ENCODE measurements at regions not wholly inside any gene's neighbourhood (a gene's known extent, or its start where the extent isn't known, plus 50 kb on each side); places are given as distances from the start of the nearest gene placed in this dataset.

- Histone ChIP-seq H3K27ac (ENCODE audit: low read depth, low read length) (no peak overlapping the region), H3K36me3 (ENCODE audit: low read length) (0 out of 2 replicates have a peak, but pooled peaks cover 4% of the 10 kb centered on the region), H3K9me3 (ENCODE audit: insufficient read depth, low read length) (peaks cover 7% of the 10 kb centered on the region; the same call in 1 of the 2 replicates), H3K9ac (ENCODE audit: low read length) (no peak overlapping the region), H3K4me3 (ENCODE audit: insufficient read depth, low read length, poor library complexity, severe bottlenecking) (no peak overlapping the region), H3K9me2 (replicated peaks; ENCODE audit: insufficient read depth, low read length) (0 out of 2 replicates have a peak, but pooled peaks cover 3% of the 10 kb centered on the region), H3K4me2 (ENCODE audit: low read depth, low read length, poor library complexity, severe bottlenecking) (no peak overlapping the region), H3F3A (ENCODE audit: insufficient read depth) (peaks cover 3% of the 10 kb centered on the region; the same call in 1 of the 2 replicates), H2AFZ (ENCODE audit: low read depth, low read length, severe bottlenecking) (no peak overlapping the region), H3K27me3 (ENCODE audit: low read length) (no peaks in the 10 kb centered on the region), H3K79me2 (ENCODE audit: insufficient read depth, low read length) (no peaks in the 10 kb centered on the region), H4K20me1 (ENCODE audit: low read depth, low read length) (no peaks in the 10 kb centered on the region)
- no peak for TF ChIP-seq EZH2phosphoT487 (conservative IDR thresholded peaks at IDR 0.05; ENCODE audit: low read length)
These were observed 815.4 kb downstream of the DACH1 start for GRCh38 chr13:71051573-71051972.

DNA sequence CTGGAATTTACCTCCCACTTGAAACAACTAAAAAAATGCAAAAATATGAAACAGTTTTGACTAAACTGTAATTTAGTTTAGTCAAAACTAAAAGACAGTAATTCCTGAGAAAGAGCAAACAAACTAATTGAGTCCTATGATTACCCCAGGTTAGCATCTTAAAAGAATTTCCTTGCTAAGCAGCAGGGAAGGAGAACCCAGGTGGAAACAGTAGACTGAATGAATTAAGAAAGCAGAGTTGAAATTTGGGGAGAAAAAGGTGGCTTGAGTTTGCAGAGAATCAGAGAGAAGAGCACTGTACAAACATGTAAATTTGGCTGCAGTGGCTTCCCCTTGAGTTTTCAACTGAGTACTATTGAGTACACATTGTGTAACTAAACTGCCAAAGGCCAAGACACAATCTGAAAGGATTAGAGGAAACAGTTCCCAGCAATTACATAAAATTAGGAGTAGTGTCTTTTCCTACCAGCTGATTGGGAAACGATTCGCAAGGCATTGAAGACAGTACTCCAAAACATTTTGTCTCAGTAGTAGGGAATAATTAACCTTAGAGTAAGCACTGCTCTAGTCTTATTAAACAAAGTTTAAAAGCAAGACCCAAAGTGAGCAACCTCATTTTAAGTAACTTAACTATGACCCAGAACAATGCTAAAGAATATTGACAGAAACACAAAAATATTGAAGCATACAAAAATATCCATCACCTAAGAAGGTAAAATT is 820.5 kb downstream of the DACH1 start:
- no peaks in the 10 kb centered on the region for H3K36me3 ChIP-seq (ENCODE audit: low read length)
- H2AFZ ChIP-seq (ENCODE audit: low read depth, low read length, severe bottlenecking): no peak overlapping the region
- H3K4me3 ChIP-seq (ENCODE audit: insufficient read depth, low read length, poor library complexity, severe bottlenecking): no peak overlapping the region
- H3K9me3 ChIP-seq (ENCODE audit: insufficient read depth, low read length): no peaks in the 10 kb centered on the region
- H3K9ac ChIP-seq (ENCODE audit: low read length): no peak overlapping the region
- no peaks in the 10 kb centered on the region for H3K79me2 ChIP-seq (ENCODE audit: insufficient read depth, low read length)
- no peaks in the 10 kb centered on the region for H4K20me1 ChIP-seq (ENCODE audit: low read depth, low read length)
- no peaks in the 10 kb centered on the region for H3F3A ChIP-seq (ENCODE audit: insufficient read depth)
- no peak overlapping the region for H3K4me2 ChIP-seq (ENCODE audit: low read depth, low read length, poor library complexity, severe bottlenecking)
- TF ChIP-seq, protein P1, sequence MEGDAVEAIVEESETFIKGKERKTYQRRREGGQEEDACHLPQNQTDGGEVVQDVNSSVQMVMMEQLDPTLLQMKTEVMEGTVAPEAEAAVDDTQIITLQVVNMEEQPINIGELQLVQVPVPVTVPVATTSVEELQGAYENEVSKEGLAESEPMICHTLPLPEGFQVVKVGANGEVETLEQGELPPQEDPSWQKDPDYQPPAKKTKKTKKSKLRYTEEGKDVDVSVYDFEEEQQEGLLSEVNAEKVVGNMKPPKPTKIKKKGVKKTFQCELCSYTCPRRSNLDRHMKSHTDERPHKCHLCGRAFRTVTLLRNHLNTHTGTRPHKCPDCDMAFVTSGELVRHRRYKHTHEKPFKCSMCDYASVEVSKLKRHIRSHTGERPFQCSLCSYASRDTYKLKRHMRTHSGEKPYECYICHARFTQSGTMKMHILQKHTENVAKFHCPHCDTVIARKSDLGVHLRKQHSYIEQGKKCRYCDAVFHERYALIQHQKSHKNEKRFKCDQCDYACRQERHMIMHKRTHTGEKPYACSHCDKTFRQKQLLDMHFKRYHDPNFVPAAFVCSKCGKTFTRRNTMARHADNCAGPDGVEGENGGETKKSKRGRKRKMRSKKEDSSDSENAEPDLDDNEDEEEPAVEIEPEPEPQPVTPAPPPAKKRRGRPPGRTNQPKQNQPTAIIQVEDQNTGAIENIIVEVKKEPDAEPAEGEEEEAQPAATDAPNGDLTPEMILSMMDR (IDR thresholded peaks at IDR 0.05; ENCODE audit: insufficient read depth, low read length, poor library complexity, severe bottlenecking): no peak
- TF ChIP-seq EZH2phosphoT487 (conservative IDR thresholded peaks at IDR 0.05; ENCODE audit: low read length): no peak
- H3K9me2 ChIP-seq (replicated peaks; ENCODE audit: insufficient read depth, low read length): no peaks in the 10 kb centered on the region
- H3K27me3 ChIP-seq (ENCODE audit: low read length): no peaks in the 10 kb centered on the region
- H3K27ac ChIP-seq (ENCODE audit: low read depth, low read length): no peak overlapping the region

DNA sequence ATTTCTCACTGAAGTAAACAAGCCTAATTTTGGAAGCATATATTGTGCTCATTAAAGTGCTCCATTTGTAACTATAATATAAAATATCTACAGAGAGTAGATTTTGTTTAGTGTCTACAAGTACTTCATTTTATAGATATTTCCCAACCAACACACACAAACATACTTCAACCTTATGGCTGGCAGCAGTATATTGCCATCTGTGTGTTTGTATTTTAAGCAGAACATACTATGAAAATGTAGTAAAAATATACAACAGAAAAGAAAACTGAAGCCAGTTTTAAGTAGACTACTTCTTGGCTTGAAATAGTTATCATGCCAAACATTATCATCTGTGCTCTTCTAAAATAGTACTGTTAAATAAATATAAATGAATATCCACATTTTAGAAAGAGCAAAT is 821.9 kb downstream of the DACH1 start:
- TF ChIP-seq EZH2phosphoT487 (conservative IDR thresholded peaks at IDR 0.05; ENCODE audit: low read length): no peak
- TF ChIP-seq, protein P1 (IDR thresholded peaks at IDR 0.05; ENCODE audit: insufficient read depth, low read length, poor library complexity, severe bottlenecking): no peak
- Histone ChIP-seq H3K9me3 (ENCODE audit: insufficient read depth, low read length) (no peaks in the 10 kb centered on the region), H2AFZ (ENCODE audit: low read depth, low read length, severe bottlenecking) (no peak overlapping the region), H3K79me2 (ENCODE audit: insufficient read depth, low read length) (no peaks in the 10 kb centered on the region), H3F3A (ENCODE audit: insufficient read depth) (no peaks in the 10 kb centered on the region), H3K27me3 (ENCODE audit: low read length) (no peaks in the 10 kb centered on the region), H3K36me3 (ENCODE audit: low read length) (no peaks in the 10 kb centered on the region), H4K20me1 (ENCODE audit: low read depth, low read length) (no peaks in the 10 kb centered on the region), H3K9ac (ENCODE audit: low read length) (no peak overlapping the region), H3K27ac (ENCODE audit: low read depth, low read length) (no peak overlapping the region), H3K4me3 (ENCODE audit: insufficient read depth, low read length, poor library complexity, severe bottlenecking) (no peak overlapping the region), H3K9me2 (replicated peaks; ENCODE audit: insufficient read depth, low read length) (no peaks in the 10 kb centered on the region), H3K4me2 (ENCODE audit: low read depth, low read length, poor library complexity, severe bottlenecking) (no peak overlapping the region)

GRCh38 chr13:71039440-71039839 is 827.6 kb downstream of the DACH1 start:
- TF ChIP-seq, protein P1 (IDR thresholded peaks at IDR 0.05; ENCODE audit: insufficient read depth, low read length, poor library complexity, severe bottlenecking): no peak
- TF ChIP-seq EZH2phosphoT487 (conservative IDR thresholded peaks at IDR 0.05; ENCODE audit: low read length): no peak

More at GRCh38 chr13:71039440-71039839, 827.6 kb downstream of the DACH1 start:
- Histone ChIP-seq H4K20me1 (ENCODE audit: low read depth, low read length) (no peaks in the 10 kb centered on the region), H3K27ac (ENCODE audit: low read depth, low read length) (no peak overlapping the region), H3F3A (ENCODE audit: insufficient read depth) (no peaks in the 10 kb centered on the region), H2AFZ (ENCODE audit: low read depth, low read length, severe bottlenecking) (no peak overlapping the region), H3K27me3 (ENCODE audit: low read length) (no peaks in the 10 kb centered on the region), H3K4me3 (ENCODE audit: insufficient read depth, low read length, poor library complexity, severe bottlenecking) (no peak overlapping the region), H3K9me2 (replicated peaks; ENCODE audit: insufficient read depth, low read length) (no peaks in the 10 kb centered on the region), H3K4me2 (ENCODE audit: low read depth, low read length, poor library complexity, severe bottlenecking) (no peak overlapping the region), H3K9ac (ENCODE audit: low read length) (no peak overlapping the region), H3K9me3 (ENCODE audit: insufficient read depth, low read length) (no peaks in the 10 kb centered on the region), H3K79me2 (ENCODE audit: insufficient read depth, low read length) (no peaks in the 10 kb centered on the region), H3K36me3 (ENCODE audit: low read length) (no peaks in the 10 kb centered on the region)
